Brain pericyte (primary cell): ENCODE measurements at regions not wholly inside any gene's neighbourhood (a gene's known extent, or its start where the extent isn't known, plus 50 kb on each side); places are given as distances from the start of the nearest gene placed in this dataset.

ENCODE experiments used
- DNase-seq: peaks from one replicate; pipeline ENCODE4 v3.0.0-alpha.2; 2012; ENCODE audit warnings: low read depth, low spot score

DNA sequence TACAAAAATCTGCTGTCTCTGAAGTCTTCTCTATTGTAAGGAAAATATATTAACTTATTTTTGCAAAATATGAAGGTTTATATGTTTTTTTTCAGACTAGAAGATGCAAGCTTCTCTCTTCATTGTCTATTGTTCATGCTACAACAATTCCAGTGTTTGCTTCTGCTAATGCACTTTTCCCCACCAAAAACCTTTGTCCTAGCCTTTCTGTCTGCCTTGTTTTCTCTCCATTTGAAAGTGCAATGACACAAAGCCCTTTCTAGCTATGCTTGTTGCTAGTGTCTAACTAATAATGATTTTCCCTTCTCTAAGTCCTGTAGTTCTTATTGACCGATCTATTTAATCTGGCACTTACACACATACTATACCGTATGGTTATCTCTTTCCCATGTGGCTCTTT is 369.5 kb upstream of the CELF4 start:
- DNase-seq = no peak

DNA sequence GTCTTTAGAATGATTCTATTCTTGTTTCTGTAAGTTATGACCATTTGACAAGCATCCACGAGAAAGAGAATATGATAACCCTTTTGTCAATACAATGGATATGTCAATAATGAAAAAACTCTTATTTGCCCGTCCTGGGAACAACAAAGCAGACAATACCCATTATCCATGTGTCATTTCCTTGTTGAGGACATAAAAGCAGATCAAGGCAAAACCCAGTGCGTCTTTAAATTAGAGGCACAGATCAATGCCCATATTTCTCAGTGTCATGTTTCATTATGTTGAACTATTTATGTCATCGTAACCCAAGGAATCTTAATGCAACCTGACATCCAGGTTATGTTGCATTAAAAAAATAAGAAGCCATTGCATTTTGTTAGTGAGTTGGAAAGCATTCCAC is 365.0 kb upstream of the CELF4 start:
- DNase-seq = no peak

DNA sequence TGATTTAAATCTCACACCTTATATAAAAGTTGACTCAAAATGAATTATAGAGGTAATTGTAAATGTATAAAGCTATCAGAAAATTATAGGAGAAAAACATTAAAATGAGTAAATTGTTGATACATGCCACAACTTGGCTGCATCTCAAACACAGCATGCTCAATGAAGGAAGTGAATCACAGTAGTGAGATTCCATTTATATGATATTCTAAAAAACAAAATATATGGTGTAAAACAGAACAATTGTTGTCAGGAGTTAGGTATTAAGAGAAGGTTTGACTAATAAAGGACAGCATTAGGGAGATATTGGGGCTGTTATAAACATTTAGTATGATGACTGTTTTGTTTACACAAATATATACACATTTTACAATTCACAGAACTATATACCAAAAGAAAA is 356.6 kb upstream of the CELF4 start:
- no peak for DNase-seq

DNA sequence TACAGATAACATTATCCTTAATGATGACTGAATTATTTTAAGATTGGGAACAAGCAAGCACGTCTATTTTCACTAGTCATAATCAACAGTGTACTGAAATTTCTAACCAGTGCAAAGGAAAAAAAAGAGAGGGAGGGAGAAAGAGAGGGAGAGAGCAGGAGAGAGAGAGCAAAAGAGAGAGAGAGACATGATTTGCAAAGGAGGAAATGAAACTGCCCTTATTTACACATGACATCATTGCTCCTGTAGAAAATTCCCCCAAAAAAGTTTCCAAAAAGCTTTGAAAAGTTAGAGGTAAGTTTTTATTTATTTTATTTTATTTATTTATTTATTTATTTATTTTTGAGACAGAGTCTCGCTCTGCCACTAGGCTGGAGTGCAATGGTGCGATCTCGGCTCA is 355.3 kb upstream of the CELF4 start:
- DNase-seq = no peak

DNA sequence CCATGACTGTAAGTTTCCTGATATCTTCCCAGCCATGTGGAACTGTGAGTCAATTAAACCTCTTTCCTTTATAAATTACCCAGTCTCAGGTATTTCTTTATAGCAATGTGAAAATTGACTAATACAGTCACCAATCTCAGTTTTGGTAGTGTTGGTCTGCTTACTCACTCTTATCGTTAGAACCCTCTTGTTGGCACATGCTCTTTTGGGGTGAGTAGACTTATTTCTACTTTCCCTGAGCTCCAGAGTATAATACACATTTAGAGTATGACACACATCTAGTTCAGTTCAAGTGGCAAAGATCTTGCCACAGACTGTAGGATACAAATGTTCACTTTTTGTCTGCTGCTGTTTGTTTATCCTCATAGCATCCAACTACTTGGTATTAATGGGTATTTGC is 347.5 kb upstream of the CELF4 start:
- DNase-seq = no peak

DNA sequence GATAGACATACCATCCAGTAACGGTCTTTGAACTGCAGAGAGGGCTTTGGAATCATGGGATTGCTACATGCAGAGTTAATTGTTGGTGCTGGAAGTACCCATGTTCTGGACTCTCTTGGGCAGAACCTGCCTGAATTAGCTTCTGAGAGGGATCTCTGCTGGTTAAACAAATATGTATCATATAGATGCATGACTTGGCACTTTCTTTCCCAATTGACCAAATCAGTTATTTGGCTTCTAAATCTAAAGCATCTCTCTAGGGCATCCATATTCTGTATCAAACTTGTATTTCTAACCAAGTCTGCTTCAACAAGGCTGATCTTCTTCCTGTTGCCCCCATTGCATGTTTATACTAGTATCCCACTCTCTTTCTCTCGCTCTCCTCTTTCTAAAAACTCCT is 336.7 kb upstream of the CELF4 start:
- DNase-seq = no peak

DNA sequence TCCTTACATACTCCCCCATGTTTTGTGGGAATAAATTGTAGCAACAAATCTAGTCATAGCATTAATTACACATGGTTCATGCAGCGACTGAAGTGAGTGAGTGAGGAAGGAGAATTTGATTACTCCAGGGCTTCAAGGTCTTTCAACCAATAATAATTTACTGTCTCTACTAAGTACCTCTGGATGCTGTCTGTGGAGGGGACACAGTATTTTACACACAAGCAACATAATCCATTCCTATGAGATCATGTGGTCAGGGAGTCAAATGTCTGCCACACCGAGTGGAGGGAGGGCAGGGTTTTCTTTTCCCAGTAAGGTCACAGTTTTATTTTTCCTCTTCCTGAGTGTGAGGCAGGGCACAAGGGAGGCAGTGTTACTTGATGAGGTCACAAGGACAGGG is 334.7 kb upstream of the CELF4 start:
- DNase-seq = no peak

DNA sequence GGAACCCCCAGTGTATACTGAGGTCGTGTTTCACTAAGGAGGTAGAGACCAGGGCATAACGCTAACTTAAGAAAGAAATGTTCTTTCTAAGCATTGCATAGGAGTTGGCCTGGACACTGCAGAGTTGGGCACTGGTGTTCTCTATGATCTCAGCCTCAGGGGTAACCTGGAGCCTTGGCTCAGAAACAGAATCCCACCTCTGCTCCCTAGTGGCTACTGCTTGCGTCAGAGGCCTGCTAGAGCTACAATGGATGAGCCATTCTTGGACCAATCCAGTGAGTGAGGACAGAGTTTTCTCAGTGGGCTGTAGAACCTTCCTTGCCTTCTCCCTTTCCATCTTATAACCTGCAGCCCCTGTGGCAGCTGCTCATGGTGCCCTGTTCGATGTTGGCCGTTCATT is 324.4 kb upstream of the CELF4 start:
- DNase-seq = no peak

DNA sequence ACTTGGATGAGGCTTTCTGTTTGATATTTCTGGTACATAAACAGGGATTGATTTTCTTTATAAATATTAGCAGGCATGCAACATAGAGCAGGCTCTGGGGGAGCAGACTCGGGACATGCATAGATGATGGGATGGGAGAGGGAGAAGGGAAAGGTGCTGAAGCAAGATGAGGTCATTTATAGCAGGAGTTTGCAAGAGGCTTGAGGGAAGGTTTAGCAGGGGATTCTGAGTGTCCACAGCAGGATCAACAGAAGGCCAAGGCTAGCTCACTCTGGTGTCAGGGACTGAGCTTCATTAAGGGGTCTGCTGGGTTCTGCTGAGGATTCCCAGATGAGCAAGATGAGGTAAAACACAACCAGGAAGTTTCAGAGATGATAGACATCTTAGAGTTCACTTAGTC is 309.1 kb upstream of the CELF4 start:
- no peak for DNase-seq

DNA sequence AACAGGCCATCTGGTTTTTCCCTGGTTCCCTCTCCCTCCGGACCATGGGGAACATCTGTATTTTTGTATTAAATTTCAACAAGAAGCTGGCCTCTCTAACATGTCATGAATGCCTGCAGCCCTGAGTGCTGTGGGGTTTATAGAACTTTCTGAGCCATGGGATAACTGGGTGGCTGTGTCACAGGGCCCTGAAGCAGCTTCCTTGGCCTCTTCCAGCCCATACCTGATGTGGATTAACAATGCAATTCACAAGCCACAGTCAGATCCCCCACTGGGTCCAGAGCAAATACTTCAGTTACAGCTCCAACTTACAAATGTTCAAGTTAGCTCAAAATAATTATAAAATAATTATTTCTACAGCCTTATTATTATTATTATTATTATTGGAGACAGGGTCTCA is 307.8 kb upstream of the CELF4 start:
- no peak for DNase-seq

DNA sequence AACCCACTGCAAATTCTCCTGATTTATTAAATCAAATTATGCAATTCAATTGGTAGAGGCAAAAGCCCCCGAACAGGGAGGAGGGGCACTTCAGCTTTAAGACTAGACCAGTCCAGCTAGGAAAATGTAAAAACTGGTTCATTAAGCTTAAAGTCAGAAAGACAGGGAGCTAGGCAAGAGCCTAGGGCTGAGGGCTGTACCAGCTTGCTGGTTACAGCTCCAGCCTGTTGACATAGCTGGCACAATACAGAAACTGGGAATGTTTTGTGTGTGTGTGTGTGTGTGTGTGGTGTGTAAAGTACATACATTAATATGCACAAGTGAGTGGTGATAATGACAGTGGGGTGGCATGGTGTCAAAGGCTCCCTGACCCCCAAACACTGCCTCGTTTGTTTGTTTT is 307.0 kb upstream of the CELF4 start:
- no peak for DNase-seq

DNA sequence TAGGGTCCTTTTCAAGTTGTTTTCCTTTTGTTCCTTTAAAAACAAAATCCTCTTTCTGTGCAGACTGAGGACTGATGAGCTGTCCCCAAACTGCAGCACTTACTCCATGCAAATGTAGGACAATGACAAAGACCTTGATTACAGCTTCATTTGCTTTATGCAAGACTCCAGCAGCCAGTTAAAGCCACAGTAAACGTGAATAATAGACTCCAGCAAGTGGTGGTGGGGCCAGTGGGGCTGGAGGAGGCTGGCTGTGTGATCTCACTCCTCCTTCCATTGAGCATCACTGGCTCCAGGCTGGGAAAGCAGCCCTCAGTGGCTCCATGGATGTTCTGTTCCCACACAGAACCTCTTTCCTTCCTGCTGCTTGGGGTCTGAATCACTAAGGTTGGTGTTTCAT is 306.0 kb upstream of the CELF4 start:
- DNase-seq = no peak

DNA sequence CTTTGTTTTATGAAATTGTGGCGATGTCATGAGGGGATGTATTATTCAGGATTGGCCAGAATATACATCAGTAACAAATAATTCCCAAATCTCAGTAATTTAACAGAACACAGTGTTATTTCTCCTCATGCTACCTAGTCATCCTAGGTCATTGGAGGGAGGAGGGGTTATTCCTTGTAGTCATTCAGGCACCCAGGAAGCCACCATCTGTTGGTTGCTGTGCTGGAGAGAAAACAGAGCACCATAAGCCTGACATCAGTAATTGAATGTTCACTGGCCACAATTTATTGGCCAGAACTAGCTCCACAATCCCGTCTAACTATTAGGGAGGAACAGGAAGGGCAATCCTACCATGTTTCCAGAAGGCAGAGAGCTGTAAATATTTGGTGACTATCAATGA is 303.5 kb upstream of the CELF4 start:
- DNase-seq = no peak

DNA sequence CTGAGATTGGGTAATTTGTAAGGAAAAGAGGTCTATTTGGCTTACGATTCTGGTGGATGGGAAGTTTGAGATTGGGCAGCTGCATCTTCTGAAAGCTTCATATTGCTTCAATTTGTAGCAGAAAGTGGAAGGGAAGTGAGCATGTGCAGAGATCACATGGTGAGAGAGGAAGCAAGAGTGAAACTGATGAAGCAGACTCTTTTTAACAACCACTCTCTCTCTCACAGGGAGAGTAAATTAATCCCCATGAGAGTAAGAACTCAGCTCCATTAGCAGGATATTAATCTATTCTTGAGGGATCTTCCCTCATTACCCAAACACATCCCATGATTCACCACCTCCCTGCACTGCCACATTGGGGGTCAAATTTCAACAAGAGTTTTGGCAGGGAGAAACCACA is 298.5 kb upstream of the CELF4 start:
- no peak for DNase-seq

DNA sequence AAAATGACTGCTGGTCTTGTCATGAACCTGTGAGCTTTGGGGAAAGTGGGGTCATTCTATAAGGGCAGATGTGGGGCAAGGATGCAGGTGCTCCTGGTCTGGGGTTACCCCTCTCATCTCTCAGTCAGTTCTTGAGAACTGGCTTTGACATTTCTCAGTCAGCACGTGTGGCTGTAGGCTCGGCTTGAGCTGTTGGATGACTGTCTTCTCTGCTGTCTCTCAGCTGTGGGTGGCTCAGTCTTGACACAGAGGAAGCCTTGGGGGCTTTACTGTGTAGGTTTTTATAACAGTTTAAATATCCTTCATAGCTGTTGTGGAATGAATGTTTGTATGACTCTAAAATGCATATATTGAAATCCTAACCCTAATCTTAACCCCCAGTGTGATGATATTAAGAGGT is 296.4 kb upstream of the CELF4 start:
- DNase-seq = no peak

DNA sequence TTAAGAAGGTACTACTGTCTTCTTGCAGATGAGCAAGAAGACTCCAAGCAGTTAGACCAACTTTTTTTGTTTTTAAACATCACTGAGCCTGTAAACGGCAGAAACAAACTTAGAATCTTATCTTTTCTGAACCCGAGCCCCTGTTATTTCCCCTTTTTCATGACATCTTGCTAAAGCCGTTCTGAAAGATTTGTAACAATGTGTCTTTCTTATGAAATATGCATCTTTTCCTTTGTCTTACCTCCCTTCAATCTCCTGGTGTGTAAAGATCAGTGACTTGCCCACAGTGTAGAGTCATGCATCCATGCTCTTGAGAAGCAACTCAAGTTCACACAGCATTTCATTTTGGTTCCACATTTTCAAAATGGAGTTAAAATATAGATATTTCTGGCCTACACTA is 288.8 kb upstream of the CELF4 start:
- DNase-seq = no peak

DNA sequence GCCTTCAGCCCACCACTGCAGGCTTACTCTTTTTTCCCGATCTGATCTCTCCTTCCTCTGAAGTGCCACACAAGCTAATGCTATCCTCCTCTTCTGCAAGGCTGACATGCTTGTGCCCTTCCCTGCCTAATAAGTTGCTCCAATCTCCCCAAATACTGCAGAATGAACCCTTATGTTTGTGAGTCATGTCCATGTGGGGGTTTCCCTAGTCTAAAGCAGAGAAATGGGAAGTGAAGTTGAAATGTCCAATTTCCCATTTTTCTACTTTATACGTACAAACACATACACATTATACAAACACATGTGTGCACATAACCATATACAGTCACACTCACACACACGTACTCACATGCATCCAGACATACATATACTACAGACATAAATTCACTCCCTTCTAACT is 288.1 kb upstream of the CELF4 start:
- no peak for DNase-seq

DNA sequence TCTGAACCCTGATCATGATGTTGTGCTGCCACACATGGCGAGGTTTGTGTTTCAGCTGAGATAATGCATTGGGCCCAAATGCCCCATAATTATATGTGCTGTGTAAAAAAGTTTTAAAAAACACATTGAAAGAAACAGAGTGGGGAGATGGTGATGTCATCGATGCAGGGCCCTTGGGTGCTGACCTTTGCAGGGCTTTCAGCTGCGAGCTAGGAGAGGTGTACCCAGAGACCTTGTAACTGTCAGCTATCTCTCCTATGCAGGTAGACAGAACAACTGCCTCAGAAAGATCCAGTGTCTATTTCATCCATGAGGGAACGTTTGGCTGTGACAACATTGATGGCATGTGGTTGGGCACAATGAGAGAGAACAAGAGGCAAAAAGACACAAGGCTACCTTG is 286.9 kb upstream of the CELF4 start:
- no peak for DNase-seq

DNA sequence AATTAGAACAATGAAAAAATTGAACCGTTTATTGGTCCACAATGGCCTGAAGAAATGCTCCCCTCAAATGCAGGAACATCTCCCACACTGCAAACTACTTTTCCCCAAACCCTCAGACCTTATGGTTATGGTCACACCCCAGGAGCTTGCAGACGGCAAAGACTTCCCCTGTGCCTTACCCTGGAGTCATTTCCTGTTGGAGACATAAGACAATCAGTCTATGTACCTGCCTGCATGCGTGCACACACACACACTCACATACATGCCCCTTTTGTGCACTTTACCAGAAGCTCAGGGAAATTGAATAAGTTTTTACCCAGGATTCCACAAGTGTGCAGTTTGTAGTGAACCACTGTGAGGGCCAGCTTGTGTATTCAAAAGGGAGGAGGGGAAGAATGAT is 281.9 kb upstream of the CELF4 start:
- DNase-seq = no peak

DNA sequence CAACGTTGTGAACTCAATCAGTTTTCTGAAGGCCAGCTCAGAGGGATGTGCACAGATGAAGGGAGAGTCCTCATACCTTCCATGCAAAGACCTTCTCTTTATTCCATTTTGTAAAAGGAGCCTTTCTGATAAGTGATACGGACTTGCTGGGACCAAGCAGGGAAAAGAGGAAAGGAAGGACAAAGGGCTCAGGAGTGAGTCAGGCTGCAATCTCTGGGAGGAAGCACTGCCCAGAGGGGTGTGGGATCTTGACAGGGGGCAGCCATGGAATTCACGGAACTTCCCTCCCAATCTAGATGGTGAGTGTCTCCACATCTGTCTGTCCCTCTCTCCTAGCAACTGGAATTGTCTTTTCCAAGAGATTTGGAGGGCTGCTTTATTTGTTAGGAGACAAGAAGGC is 281.4 kb upstream of the CELF4 start:
- no peak for DNase-seq

DNA sequence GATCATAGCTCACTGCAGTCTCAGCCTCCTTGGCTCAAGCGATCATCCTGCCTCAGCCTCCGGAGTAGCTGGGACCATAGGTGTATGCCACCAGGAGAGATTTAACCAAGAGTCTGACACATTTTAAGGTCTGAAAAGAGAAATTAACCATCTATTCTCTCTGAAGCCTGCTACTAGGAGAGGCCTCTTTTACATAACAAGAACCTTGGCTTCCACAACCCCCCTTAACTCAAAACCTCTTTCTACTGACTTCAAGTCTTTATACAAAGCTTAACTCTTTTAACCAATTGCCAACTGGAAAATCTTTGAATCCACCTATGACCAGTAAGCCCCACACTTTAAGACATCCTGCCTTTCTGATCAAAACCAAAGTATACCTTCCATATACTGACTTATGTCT is 279.9 kb upstream of the CELF4 start:
- no peak for DNase-seq

DNA sequence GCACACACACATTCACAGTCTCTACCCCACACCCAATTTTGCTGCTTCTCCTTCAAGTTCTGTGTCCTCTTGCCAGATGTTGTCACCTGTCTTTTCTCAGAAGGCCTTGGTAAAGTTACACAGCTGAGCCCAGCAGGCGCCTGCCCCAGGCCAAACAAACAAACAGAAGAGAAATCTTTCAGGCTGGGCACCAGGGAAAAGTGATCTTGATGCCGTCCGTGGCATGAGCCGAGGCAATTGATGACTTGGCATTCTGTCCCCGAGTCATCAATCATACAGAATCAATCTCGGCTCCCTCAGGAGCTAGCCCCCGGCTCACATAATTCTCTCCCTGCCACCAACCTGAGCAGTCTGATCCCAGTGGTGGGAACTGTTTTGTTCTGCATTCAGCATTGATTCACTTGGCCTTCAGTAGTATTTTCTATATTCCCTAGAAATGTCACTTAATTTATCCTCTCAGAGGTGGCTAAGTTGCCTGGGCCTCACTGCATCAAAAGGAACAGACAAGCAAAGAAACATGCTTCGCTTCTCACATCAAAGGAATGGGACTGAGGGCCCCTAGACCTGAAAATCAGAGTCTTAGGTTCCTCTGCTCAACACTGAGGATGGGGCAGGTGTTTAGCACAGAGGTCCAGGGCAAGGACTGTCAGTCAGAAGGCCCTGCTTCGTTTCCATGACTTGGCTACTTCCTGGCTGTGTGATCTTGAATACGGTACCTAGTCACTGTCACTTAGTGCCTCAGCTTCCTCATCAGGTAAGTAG is 278.8 kb upstream of the CELF4 start:
- DNase-seq = no peak

DNA sequence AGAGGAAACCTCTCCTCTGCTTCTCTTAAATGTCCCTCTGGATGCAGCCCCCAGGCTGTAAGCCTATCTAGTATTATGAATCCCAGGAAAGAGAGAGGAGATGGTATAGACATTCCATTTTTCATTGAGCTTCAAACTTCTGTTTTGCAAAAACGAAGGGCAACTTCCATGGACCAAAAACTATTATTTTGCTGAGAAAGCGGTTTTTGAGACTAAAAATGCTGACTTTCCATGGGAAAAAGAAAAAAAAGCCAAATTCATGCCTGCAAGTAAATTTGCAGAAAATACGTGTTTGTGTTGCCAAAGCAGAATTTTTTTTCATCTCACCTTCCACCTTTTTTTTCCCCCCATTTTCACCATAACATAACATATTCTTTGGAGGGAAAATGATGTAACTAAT is 272.5 kb upstream of the CELF4 start:
- no peak for DNase-seq
